ENCODE measurements at regions not wholly inside any gene's neighbourhood (a gene's known extent, or its start where the extent isn't known, plus 50 kb on each side); places are given as distances from the start of the nearest gene placed in this dataset.

DNA sequence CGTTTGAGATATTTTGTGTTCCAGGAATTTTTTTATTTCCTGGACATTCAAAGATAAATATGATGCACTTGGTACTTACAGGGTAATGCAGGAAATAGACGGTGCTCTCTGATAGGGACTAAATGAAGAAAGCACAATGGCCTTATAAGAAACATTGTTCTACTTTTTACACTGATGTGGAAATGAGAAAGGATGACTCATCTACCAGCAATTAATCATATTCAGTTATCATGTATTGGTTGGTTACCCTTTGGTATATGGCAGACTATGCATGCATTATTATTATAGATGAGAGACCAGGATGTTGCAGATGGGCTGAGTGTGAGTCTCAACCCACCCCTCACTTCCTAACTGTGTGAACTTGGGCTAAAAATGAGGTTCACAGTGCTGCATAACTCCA lies 222.2 kb downstream of the FLRT2 start:
- DNase-seq (ENCODE audit: low read depth), result no peak

- DNase-seq (ENCODE audit: low read depth), result no peak
These were observed 214.6 kb downstream of the FLRT2 start for GRCh38 chr14:85744573-85744972.

DNA sequence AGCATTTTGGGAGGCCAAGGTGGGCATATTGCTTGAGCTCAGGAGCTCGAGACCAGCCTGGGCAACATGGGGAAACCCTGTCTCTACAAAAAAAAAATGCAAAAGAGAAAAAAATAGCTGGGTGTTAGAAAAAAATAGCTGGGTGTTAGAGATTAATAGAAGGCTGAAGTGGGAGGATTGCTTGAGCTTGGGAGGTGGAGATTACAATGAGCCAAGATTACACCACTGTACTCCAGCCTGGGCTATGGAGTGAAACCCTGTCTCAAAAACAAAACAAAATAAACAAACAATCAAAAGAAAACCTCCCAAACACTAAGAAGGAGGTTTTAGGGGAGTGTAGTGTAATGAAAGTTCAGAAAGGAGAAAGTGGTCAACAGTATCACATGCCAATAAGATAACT lies 202.1 kb downstream of the FLRT2 start:
- no peak for DNase-seq (ENCODE audit: low read depth)

- DNase-seq (ENCODE audit: low read depth), result no peak
These were observed 201.2 kb downstream of the FLRT2 start for GRCh38 chr14:85731186-85731585.

DNA sequence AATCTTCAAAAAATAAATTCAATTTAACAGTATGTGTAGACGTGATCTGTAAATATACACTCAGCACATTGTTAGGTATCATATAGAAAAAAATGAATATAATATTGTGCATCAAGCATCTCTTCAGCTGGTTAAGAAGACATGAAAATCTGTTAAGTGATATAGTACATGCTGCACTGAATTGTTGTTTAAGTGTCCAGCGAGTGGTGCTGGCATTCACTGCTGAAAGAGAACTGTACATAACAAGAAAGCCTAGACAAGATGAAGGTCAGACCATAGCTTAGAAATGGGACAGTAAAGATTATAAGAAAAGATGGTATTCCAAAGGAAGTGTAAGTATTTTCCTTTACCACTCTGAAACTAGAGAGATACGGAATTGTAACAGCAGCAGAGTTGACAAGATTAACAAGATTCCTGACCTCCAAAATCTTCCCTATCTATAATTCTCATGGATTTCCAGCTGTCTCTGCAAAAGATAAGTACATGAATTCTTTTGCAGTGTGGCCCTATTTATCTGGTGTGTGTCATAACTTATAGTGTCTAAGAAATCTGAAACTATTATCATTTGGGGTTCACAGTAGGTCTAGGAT lies 198.6 kb downstream of the FLRT2 start:
- no peak for DNase-seq (ENCODE audit: low read depth)

GRCh38 chr14:85714069-85714468 lies 184.1 kb downstream of the FLRT2 start:
- no peak for DNase-seq (ENCODE audit: low read depth)

DNA sequence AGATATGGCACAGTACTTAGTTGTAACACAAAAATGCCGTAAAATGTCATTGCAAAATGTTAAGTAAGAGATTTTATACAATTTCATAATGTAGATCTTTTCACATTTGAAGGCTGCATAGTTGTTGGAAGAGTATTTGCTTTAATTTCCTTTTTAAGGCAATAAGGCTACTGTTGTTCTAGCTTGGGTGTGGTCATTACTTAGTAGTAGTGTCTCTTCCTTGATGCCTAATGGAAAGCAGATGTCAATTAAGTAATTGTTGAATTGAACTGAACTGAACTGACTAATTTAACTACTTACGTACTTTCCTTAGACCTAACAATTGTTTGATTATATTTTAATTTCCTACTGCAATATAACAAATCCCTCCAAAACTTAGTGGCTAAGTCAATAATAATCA lies 181.7 kb downstream of the FLRT2 start:
- no peak for DNase-seq (ENCODE audit: low read depth)

All from activated T-helper 1 cell treated with Interleukin-2 at 50 U/mL for 16 hours (primary cell).